HG03571 (cell line): ENCODE measurements at regions not wholly inside any gene's neighbourhood (a gene's known extent, or its start where the extent isn't known, plus 50 kb on each side); places are given as distances from the start of the nearest gene placed in this dataset.

Source experiments
- ATAC-seq: cut with Tn5 transposase; IDR thresholded peaks from one replicate; pipeline ENCODE4 v1.9.1; 2021; ENCODE audit not compliant: unreplicated experiment

DNA sequence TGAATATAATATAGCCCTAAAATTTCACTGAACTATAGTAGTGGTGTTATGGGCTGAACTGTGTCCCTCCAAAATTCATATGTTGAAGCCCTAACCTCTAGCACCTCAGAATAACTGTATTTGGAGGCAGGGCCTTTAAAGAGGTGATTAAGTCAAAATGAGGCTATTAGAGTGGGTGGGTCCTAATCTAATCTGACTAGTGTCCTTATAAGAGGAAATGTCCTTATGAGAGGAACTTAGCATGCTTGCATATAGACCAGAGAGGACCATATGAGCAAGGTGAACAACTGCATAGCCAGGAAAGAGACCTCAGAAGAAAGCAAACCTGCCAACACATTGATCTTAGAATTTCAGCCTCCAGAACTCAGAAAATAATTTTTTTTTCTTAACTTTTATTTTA, 238.4 kb downstream of the ZEB2 start:
- no peak for ATAC-seq

DNA sequence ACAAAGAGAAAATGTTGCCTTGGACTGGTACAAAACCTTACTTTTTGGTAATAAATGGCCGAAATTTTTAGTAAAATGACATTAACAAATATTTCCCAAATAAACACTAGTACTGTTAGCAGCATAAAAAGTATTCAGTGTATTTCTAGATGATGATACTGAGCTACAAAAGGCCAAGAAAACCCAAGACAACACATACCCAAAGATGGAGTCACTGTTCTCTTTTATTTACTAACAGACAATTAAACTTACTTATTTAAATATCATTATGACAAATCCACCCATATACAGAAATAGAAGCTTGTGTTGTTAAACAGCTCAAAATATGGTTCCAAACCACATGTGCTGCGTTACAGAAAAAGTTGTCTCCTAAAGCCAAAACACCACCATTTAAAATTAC, 239.9 kb downstream of the ZEB2 start:
- ATAC-seq, result no peak

DNA sequence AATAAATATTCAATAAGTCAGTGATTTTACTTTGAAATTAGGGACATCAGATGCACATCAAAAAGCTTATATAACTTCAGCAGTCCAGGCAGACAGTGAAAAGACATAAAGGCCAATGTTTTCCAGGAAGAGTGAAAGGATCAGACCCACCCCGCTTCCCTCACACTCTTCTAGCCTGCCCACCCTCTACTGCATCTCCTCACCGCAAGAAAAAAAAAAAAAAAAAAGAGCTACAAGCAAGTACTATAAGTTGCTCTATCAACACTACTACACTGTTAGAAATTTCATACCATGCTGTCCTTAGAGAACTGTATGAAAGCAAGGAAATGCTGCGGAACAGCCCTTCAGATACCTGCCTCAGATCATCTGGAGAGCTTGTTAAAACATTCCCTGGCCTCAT, 240.8 kb downstream of the ZEB2 start:
- no peak for ATAC-seq

DNA sequence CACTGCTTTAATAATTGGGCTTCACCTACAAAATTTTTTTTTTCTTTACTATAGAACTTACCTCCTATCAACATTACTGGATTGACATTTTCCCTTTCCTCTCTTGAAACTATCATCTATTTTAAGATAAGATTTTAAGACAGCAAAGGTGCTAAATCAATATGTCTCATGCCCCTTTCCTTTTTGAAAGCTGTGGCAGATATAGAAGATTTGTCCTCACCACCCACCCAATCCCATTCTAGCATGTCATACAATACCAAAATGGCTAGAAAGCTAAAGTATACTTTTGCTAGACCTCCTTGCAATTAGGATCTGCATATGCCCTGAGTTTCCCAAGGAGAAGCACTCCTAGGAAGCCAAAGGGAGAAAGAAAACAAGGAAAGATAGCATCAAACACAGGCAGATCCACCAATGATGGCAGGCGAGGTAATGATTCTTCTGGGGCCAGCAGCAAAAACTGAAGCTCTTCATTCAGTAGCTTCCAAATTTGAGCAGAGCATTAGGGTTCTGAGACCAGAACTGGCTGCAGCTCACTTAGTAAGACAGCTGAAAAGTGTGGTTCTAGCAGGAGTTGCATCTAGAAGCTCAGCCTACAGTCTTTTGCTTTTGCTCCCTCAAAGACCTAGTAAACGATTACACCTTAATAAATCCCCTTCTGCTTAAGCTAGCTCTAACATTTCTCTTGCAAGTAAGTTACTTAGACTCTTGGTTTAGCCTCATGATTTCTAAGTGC, 242.1 kb downstream of the ZEB2 start:
- ATAC-seq, result no peak

DNA sequence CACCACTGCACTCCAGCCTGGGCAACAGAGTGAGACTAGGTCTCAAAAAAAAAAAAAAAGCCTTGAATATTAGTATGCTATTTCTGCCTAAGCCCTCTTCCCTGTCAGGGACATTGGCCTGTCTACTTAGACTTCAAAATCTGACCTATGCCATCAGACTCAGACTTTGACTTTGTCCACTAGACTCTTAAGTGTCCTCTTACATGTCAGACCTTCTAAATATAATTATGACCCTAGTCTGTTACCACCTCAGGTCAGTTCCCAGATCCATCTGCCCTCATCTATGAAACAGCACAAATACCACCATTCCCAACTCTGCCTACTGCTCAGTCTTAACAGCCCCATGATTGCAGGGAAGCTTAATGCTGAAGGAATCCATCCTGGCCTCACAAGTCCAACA, 244.6 kb downstream of the ZEB2 start:
- no peak for ATAC-seq

DNA sequence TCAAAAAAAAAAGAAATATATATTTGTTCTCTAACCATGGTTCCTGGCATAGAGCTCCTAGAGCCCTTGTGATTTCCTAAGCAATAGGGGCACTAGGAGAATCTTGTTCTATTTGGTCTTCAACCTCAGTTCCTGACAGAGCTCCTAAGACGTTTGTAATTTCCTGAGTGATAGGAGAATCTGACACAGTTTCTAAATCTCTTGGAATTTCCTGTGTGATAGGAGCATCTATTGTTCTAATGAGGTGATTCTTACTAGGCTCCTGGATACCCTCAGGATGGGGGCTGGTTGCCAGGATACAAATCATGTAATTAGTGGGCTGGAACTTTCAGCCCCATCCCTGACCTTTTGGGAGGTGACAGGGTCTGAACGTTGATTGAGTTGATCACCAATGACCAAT, 245.8 kb downstream of the ZEB2 start:
- no peak for ATAC-seq

DNA sequence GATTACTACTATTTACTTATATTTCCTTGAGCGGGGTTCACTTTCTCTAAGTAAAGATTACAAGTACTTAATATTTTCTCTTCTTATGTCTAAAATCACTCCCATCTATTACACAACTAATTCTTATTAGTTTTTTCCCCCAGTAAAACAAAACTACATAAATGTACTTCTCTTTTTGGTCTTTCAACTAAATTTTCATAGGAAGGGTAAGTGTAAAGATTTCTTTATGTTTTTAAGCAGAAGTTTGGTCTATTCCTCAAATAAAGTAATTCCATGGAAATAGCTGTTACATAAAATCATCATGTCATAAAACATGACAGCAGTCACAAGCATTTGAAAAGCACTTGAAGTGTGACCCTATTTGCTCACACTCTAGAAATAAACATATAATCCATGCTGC, 249.0 kb downstream of the ZEB2 start:
- ATAC-seq, result no peak

DNA sequence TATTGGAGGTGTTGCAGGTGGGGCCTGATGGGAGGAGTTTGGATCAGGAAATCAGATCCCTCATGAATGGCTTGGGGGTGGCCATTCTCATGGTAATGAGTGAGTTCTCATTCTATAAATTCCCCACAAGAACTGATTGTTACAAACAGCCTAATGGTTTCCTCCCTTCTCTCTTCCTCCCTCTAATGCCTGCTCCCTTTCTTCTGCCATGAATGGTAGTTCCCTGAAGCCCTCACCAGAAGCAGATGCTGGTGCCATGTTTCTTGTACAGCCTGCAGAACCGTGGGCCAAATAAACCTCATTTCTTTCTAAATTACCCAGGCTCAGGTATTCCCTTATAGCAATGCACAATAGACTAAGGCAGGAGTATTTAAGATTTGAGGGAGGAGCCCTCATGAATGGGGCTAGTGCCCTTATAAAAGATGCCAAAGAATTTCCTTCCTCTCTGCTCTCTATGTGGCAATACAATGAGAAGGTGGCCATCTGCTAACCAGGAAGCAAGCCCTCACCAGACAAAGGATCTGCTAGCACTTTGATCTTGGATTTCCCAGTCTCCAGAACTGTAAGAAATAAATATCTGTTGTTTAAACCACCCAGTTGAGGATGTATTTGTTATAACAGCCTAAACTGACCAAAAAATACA, 251.8 kb downstream of the ZEB2 start:
- no peak for ATAC-seq

DNA sequence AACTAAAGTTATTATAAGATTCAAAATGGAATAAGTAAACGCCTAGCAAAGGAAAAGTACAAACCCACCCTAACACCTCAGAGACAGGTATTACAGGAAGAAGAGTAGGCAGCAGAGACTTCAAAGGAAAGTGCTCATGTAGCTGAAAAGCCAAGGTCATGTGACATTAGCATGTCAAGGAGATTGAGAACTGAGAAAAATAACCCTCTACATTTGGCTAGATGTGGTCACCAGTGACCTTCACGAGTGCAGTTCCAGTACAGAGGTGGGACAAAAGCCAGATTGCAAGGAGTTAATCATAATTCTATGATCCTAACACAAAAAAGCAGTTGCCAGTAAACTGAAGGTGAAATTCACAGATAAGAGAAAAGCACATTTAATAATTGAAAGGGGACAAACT, 252.7 kb downstream of the ZEB2 start:
- peak; percentile 85 for ATAC-seq

DNA sequence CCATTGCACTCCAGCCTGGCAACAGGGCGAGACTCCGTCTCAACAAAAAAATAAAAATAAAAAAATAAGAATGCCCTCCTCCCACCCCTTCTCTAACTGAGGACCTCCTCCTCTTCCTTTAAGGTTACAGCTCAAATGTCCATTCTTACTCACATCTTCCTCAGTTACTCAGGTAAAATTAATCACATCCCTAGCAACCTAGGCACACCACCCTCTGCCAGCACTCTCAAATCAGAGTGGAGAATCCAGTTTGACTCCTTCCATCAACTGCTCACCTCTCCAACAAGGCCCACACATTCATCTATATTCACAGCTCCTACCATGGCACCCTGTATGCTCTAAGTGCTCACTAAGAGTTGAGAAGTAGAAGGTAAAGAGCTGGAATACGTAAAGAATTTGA, 254.3 kb downstream of the ZEB2 start:
- no peak for ATAC-seq

DNA sequence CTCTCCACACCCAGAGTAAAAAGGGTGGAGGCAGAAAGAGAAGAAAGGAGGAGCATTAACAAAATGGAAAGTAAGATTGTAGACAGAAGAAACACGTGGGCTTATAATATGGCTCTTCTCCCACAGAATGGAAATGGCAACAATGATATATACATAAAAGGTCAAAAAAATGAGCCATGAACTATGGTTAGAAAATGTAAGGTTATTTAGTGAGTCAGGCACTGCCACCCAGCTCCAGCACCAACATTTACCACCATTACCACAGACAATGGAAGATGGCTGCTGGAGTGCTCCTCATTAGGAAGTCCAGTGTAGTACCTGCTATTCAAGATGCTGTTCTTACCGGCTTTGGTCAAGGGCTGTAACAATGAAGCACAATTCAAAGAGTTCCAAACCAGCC, 258.0 kb downstream of the ZEB2 start:
- ATAC-seq, result no peak

DNA sequence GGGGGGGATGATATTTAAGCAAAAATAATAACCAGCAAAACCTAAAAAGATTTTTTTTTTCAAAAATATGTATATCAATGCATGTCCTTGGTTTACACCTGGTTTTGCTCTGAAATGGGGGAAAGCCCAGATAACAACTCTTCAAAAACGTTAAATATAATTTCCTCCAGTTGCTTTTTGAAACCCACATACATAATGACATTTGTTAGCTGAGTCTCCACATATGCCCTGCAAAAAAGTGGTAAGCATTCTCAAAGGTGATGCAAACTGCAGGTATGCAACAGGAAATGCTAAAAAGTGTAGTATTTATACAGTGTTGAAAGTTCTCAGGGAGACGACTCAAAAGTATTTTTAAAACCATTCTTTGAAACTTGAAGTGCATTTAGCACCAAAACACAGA, 258.6 kb downstream of the ZEB2 start:
- ATAC-seq, result no peak

DNA sequence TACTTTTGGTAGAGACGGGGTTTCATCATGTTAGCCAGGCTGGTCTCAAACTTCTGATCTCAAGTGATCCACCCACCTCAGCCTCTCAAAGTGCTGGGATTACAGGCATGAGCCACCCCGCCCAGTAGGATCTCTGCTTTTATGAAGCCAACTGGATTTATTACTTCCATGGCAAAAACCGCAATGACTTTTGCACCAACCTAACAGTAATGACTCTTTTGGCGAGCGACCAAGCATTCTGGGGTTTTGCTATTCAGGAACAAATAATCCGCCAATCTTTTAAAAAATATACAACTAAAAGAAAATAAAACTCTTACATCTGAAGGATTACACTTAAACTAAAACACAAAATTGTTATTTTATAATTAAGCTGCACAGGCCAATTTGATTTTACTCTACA, 260.6 kb downstream of the ZEB2 start:
- no peak for ATAC-seq

DNA sequence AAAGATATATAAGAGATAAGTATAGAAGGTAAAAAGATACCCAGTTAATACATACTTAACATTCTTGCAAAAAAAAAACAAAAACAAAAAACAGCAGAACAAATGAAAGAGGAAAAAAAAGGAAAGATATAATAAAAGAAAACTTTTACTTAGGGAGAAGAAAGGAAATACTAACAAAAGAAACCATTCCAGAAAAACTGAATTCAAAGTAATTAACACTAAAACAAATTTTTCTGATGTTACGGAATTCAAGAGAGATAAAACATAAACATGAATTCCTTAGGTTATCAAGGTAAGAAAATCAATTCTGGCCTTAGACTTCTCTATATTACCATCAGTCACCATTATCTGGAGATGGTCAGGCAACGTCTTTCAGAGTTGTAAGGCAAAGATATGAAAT, 261.8 kb downstream of the ZEB2 start:
- no peak for ATAC-seq

DNA sequence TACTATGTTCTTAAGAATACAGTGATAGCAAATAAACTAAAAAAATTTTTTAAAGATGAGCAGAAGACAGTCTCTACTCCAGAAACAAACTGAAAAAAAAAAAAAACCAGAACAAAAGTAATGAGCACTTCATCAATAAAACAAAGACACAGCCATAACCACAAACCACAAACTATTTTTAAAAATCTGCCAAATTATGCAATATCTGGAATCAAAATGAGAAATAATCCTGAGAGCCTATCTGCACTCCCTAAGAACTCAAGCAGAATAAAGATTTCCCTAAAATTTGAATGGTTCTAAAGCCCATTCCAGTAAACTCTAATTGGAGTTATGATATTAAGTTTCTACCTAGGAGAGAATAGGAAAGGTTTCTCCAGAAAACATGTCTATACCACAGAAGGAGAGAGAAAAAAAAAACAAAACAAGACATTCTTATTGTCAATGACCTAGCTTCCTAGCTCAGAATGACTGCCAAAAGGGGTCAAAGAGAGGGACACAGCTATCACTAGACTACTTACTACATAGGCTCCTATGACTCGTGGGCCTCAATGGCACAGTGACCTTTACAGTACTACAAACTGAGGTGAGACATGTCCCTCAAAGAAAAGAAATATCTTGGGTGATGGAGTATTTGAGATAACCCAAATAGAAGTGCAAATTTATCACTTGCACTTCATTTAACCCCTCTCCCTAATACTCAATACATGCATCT, 262.8 kb downstream of the ZEB2 start:
- ATAC-seq, result no peak

DNA sequence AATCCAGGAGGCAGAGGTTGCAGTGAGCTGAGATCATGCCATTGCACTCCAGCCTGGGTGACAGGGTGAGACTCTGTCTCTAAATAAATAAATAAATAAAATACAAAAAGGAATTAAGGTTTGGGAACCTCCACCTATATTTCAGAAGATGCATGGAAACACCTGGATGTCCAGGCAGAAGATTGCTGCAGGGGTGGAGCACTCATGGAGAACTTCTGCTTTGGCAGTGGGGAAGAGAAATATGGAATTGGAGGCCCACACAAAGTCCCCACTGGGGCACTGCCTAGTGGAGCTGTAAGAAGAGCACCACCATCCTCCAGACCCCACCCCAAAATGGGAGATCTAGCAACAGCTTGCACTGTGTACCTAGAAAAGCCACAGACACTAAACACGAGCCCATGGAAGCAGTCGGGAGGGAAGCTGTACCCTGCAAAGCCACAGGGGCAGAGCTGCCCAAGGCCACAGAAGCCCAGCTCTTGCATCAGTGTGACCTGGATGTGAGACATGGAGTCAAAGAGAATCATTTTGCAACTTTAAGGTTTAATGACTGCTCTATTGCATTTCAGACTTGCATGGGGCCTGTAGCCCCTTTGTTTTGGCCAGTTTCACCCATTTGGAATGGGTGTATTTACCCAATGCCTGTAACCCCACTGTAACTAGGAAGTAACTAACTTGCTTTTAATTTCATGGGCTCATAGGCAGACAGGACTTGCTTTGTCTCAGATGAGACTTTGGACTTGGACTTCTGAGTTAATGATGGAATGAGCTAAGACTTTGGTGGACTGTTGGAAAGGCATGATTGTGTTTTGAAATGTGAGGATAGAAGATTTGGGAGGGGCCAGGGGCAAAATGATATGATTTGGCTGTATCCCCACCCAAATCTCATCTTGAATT, 265.3 kb downstream of the ZEB2 start:
- no peak for ATAC-seq

DNA sequence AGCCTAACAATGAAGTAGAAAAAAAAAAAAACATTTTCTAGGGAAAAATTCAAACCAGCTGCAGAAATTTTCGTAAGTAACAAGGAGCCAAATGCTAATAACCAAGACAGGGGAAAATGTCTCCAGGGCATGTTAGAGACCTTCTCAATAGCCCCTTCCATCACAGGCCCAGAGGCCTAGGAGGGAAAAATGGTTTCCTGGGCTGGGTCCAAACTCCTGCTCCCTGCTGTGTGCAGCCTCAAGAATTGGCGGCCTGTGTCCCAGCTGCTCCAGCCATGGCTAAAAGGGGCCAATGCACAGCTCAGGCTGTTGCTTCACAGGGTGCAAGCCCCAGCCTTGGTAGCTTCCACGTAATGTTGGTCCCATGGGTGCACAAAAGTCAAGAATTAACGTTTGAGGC, 266.2 kb downstream of the ZEB2 start:
- no peak for ATAC-seq

DNA sequence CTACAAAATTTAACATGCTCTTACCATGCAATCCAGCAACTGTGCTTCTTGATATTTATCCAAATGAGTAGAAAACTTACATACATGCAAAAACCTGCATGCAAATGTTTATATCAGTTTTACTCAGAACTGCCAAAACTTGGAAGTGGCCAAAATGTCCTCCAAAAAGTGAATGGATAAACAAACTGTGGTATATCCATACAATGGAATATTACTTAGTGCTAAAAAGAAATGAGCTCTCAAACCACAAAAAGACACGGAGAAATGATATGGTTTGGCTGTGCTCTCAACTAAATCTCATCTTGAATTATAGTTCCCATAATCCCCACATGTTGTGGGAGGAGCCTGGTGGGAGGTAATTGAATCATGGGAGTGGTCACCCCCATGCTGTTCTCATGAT, 267.2 kb downstream of the ZEB2 start:
- ATAC-seq, result no peak

DNA sequence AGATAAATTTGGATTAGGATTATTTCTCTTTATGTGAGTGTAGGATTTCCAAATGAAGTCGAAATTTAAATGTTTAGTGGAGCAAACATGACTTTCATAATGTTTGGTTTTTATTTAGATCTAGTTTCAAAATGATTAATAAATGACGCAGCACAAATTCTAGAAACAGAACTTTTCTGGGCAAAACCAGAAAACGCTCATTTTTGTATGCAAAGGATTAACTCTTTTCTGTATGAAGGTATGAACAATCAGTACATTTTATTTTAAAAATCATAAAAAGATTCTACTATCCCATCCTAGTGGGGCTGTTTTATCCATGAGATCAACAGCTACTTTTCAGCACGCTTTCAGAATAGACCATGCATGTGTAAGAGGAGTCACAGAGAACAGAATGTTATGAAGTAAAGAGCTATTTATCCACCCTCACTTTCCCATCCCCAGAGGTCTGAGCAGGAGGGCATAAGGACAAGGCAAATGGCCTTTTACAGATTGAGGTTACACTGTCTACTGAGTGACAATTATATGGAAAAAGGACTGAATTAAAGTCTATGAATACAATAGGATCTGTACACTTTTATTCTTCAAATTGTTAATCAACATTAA, 270.8 kb downstream of the ZEB2 start:
- no peak for ATAC-seq

DNA sequence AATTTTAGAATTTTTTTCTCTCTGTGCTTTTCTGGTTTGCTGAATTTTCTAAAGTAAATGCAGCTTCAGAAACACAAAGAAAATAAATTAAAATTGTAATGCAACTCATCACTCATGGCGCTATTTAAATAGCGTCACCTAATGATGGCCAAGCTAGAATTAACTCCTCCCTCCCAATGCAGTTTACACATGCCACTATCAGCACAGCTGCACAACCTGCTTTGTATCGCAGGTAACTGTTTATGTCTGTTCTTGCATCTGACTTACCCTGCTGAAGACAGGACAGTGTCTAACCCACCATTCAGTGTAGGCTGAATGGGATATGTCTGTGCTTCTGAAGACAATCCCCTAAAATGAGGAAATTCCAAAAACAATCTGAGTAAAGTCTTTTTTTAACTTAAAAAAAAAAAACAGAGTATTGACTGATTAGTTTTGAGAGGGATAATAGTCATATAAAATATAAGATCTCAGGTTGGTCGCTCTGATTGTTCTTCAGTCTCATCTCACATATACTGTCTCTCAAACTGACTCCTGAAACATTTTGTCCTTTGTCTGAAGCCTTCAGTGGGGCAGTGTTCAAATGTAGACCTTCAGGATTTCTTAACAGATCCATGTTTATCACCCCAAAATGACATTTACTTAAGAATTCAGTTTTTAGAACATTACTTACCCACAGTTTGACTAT, 271.4 kb downstream of the ZEB2 start:
- ATAC-seq, result no peak
